Activated CD8-positive, alpha-beta T cell treated with anti-CD3 and anti-CD28 coated beads for 36 hours (primary cell): ENCODE measurements at regions not wholly inside any gene's neighbourhood (a gene's known extent, or its start where the extent isn't known, plus 50 kb on each side); places are given as distances from the start of the nearest gene placed in this dataset.

ENCODE experiments used
- ATAC-seq: fragments of 200-7000 bp; cut with Tn5 transposase; one replicate; pipeline ENCODE4 v1.10.0; 2021; ENCODE audit warnings: mild to moderate bottlenecking, moderate library complexity
- CTCF ChIA-PET: fragments of 350-600 bp; sonication (Branson Sonifier 250); formaldehyde crosslinking; loops from one replicate; lab custom pipeline; 2021; ENCODE audit warnings: antibody characterized with exemption; lab: Charles Lee
- POLR2A ChIA-PET: fragments of 350-600 bp; sonication (Branson Sonifier 250); formaldehyde crosslinking; loops from one replicate; lab custom pipeline; 2021; ENCODE audit warnings: antibody characterized with exemption; lab: Charles Lee
- DNase-seq: peaks from one replicate; pipeline ENCODE4 v3.0.0-alpha.2; 2020
- H3K27ac Mint-ChIP-seq: one replicate; pipeline ENCODE4 v1.8.0; 2021; ENCODE audit warnings: mild to moderate bottlenecking, mixed read lengths
- H3K27me3 Mint-ChIP-seq: one replicate; pipeline ENCODE4 v1.8.0; 2021; ENCODE audit warnings: mixed read lengths
- H3K36me3 Mint-ChIP-seq: one replicate; pipeline ENCODE4 v1.8.0; 2021; ENCODE audit warnings: low read depth, mixed read lengths
- H3K4me1 Mint-ChIP-seq: one replicate; pipeline ENCODE4 v1.8.0; 2021; ENCODE audit warnings: low read depth, mixed read lengths
- H3K4me3 Mint-ChIP-seq: one replicate; pipeline ENCODE4 v1.8.0; 2021; ENCODE audit warnings: mild to moderate bottlenecking, moderate library complexity, mixed read lengths
- H3K9me3 Mint-ChIP-seq: one replicate; pipeline ENCODE4 v1.8.0; 2021; ENCODE audit warnings: mixed read lengths
- intact Hi-C: fragments of 100-400 bp; cut with micrococcal nuclease; formaldehyde crosslinking; loops from one replicate; pipeline ENCODE4 v1.10.0; 2022
- TF ChIP-seq, protein P1 (sequence below): fragments of 200-600 bp; IDR thresholded peaks from one replicate; pipeline ENCODE4 v1.8.0; 2022; ENCODE audit warnings: antibody characterized with exemption, mild to moderate bottlenecking

DNA sequence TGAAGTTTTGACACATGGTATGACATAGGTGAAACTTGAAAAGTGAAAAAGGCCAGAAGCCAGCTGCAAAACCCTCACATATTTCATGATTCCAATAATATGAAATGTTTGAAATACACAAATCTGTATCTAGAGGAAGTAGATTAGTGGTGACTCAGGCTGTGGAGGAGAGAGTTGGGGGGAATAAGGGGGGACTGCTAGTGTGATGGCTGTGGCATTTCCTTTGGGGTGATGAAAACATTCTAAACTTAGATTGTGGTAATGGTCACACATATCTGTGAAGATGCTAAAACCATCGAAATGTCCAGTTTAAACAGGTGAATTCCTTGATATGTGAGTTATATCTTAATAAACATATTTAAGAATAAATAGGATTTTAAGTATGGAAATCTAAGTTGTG lies 343.5 kb upstream of the SFRP2 start:
- H3K4me3 Mint-ChIP-seq, result no peak overlapping the region
- no peaks in the 10 kb centered on the region for H3K36me3 Mint-ChIP-seq
- ATAC-seq, result no peak
- no peak for DNase-seq
- peaks cover 15% of the 10 kb centered on the region for H3K27me3 Mint-ChIP-seq
- no peaks in the 10 kb centered on the region for H3K9me3 Mint-ChIP-seq
- CTCF ChIA-PET, result no interaction called here
- POLR2A ChIA-PET, result interaction anchor here (0.6 kb wide), 1 partner anchor 85 kb away, joined by 4 read pairs; no protein-coding TSS in a partner anchor
- no peaks in the 10 kb centered on the region for H3K4me1 Mint-ChIP-seq
- intact Hi-C loops, result no loop called here
- TF ChIP-seq, protein P1, sequence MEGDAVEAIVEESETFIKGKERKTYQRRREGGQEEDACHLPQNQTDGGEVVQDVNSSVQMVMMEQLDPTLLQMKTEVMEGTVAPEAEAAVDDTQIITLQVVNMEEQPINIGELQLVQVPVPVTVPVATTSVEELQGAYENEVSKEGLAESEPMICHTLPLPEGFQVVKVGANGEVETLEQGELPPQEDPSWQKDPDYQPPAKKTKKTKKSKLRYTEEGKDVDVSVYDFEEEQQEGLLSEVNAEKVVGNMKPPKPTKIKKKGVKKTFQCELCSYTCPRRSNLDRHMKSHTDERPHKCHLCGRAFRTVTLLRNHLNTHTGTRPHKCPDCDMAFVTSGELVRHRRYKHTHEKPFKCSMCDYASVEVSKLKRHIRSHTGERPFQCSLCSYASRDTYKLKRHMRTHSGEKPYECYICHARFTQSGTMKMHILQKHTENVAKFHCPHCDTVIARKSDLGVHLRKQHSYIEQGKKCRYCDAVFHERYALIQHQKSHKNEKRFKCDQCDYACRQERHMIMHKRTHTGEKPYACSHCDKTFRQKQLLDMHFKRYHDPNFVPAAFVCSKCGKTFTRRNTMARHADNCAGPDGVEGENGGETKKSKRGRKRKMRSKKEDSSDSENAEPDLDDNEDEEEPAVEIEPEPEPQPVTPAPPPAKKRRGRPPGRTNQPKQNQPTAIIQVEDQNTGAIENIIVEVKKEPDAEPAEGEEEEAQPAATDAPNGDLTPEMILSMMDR, result no peak
- no peak overlapping the region for H3K27ac Mint-ChIP-seq

DNA sequence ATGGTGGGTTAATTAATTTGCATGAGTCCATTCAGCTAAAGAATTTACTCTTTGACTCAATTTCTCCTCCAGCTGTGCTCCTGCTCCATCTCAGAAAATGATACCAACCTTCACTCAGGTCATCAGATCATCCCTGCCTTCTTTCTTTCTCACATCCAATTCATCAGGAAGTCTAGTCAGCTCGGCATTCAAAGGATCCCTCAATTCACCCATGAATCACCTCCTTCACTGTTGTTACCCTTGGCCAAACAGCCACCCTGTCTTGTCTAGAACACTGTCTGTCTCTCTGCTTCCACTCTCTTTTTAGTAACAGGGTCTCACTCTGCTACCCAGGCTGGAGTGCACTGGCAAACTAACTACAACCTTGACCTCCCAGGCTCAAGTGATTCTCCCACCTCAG lies 337.4 kb upstream of the SFRP2 start:
- DNase-seq, result no peak
- ChIA-PET CTCF (no interaction called here), POLR2A (no interaction called here)
- intact Hi-C loops, result no loop called here
- TF ChIP-seq, protein P1, result no peak
- Mint-ChIP-seq H3K36me3 (no peaks in the 10 kb centered on the region), H3K27me3 (peaks cover 31% of the 10 kb centered on the region), H3K27ac (no peak overlapping the region), H3K4me3 (no peak overlapping the region), H3K9me3 (no peaks in the 10 kb centered on the region), H3K4me1 (no peaks in the 10 kb centered on the region)
- ATAC-seq, result no peak

DNA sequence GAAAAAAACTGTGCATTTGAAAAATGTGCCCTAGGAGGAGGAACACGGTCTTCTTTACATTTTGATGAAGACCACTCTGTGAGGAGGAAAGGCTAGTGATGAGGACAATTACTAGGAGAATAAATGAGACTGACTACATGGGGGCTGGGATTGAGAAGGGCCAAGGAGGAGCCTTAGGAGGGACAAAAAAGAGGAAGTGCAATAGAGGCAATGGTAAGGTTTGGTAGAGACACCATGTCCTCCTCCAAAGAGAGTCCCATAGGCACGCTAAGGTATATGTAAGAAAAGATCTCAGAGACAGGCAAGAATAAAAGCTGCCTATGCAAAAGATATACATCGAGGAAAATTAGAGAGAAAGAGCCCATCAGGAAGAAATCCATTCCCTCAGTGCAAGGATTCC lies 336.5 kb upstream of the SFRP2 start:
- Mint-ChIP-seq H3K9me3 (no peaks in the 10 kb centered on the region), H3K4me1 (no peaks in the 10 kb centered on the region), H3K4me3 (no peak overlapping the region), H3K36me3 (no peaks in the 10 kb centered on the region), H3K27ac (no peak overlapping the region), H3K27me3 (peaks cover 30% of the 10 kb centered on the region)
- ATAC-seq (no peak), DNase-seq (no peak)
- CTCF ChIA-PET, result no interaction called here
- POLR2A ChIA-PET, result no interaction called here
- intact Hi-C loops, result no loop called here
- TF ChIP-seq, protein P1, result no peak

DNA sequence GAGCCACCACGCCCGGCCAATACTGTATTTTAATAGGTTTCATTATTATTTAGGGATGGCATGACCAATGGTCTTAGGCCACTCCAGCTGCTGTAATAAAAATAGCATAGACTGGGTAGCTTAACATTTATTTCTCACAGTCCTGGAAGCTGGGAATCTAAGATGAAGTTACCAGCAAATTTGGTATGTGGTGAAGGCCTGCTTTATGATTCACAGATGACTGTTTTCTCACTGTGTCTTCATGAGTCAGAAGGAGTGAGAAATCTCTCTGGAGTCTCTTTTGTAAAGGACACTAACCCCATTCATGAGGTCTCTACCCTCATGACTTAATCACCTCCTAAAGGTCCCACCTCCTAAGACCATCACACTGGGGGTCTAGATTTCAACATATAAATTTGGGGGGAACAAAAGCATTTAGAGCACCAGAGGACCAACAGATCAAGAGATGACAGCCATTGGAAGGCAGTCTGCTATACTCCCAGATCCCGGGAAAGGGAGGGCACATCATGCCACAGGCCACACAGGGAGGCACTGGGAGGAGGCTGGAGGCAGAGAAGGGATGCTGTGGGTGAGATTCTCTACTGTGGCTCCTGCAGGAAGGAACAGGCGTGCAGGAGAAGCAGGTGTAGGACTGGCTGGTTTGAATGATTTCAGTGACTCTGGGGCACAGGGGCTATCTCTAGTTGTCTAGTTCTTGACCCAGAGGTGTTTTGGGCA lies 335.8 kb upstream of the SFRP2 start:
- no peaks in the 10 kb centered on the region for H3K4me1 Mint-ChIP-seq
- POLR2A ChIA-PET, result no interaction called here
- intact Hi-C loops, result no loop called here
- no peak for ATAC-seq
- H3K9me3 Mint-ChIP-seq, result no peaks in the 10 kb centered on the region
- H3K27ac Mint-ChIP-seq, result no peak overlapping the region
- no peaks in the 10 kb centered on the region for H3K36me3 Mint-ChIP-seq
- DNase-seq, result no peak
- CTCF ChIA-PET, result no interaction called here
- no peak overlapping the region for H3K4me3 Mint-ChIP-seq
- peaks cover 28% of the 10 kb centered on the region for H3K27me3 Mint-ChIP-seq
- TF ChIP-seq, protein P1, result no peak

DNA sequence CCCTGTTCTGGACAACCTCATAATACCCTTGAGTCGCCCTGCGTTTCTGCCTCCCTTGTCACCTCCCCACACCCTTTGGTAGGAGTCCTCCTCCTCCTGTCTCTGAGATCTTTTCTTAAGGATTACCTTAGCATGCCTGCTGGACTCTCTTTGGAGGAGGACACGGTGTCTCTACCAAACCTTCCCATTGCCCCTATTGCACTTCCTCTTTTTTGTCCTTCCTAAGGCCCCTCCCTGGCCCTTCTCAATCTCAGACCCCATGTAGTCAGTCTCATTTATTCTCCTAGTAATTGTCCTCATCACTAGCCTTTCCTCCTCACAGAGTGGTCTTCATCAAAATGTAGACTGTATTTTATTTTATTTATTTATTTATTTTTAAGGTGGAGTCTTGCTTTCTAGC lies 335.0 kb upstream of the SFRP2 start:
- TF ChIP-seq, protein P1, result no peak
- no peaks in the 10 kb centered on the region for H3K36me3 Mint-ChIP-seq
- H3K4me3 Mint-ChIP-seq, result no peak overlapping the region
- H3K27me3 Mint-ChIP-seq, result peaks cover 25% of the 10 kb centered on the region
- CTCF ChIA-PET, result no interaction called here
- DNase-seq, result no peak
- no peaks in the 10 kb centered on the region for H3K9me3 Mint-ChIP-seq
- H3K4me1 Mint-ChIP-seq, result no peaks in the 10 kb centered on the region
- intact Hi-C loops, result no loop called here
- POLR2A ChIA-PET, result no interaction called here
- no peak for ATAC-seq
- no peak overlapping the region for H3K27ac Mint-ChIP-seq
